GM23338 (cell line): ENCODE measurements at regions not wholly inside any gene's neighbourhood (a gene's known extent, or its start where the extent isn't known, plus 50 kb on each side); places are given as distances from the start of the nearest gene placed in this dataset.

Experiments
- ATAC-seq: fragments of 200-7000 bp; cut with Tn5 transposase; 3 replicates; pipeline ENCODE4 v1.9.1; 2020
- DNase-seq: peaks from one replicate; pipeline ENCODE4 v3.0.0-alpha.2; 2015; ENCODE audit warnings: low spot score
- H2AFZ ChIP-seq: fragments of 200-600 bp; sonication (generic); 2 replicates; pipeline ENCODE4 v1.8.0; 2016; ENCODE audit warnings: antibody characterized with exemption, mild to moderate bottlenecking, moderate library complexity
- H3F3A ChIP-seq: fragments of 200-600 bp; sonication (generic); replicated peaks from 2 replicates; pipeline ENCODE4 v1.8.0; 2017; ENCODE audit warnings: antibody characterized with exemption, mixed run types, low read depth
- H3K27ac ChIP-seq: fragments of 200-600 bp; sonication (generic); 2 replicates; pipeline ENCODE4 v1.6.1; 2016; ENCODE audit warnings: low read depth
- H3K27me3 ChIP-seq: fragments of 200-600 bp; sonication (generic); 2 replicates; pipeline ENCODE4 v1.8.0; 2016; ENCODE audit warnings: mild to moderate bottlenecking, mixed run types, moderate library complexity; ENCODE audit not compliant: insufficient read depth
- H3K36me3 ChIP-seq: fragments of 200-600 bp; sonication (generic); 2 replicates; pipeline ENCODE4 v1.8.0; 2016; ENCODE audit warnings: mild to moderate bottlenecking; ENCODE audit not compliant: insufficient read depth
- H3K4me1 ChIP-seq: fragments of 200-600 bp; sonication (generic); 2 replicates; pipeline ENCODE4 v1.8.0; 2016; ENCODE audit warnings: mild to moderate bottlenecking, moderate library complexity; ENCODE audit not compliant: insufficient read depth
- H3K4me2 ChIP-seq: fragments of 200-600 bp; sonication (generic); 2 replicates; pipeline ENCODE4 v1.7.1; 2017; ENCODE audit warnings: mixed run types
- H3K4me3 ChIP-seq: fragments of 200-600 bp; sonication (generic); 2 replicates; pipeline ENCODE4 v1.6.1; 2016; ENCODE audit warnings: mixed run types
- H3K79me2 ChIP-seq: fragments of 200-600 bp; sonication (generic); replicated peaks from 2 replicates; pipeline ENCODE4 v1.8.0; 2017; ENCODE audit warnings: mild to moderate bottlenecking; ENCODE audit not compliant: insufficient read depth
- H3K9me2 ChIP-seq: fragments of 200-600 bp; sonication (generic); 2 replicates; pipeline ENCODE4 v1.8.0; 2017; ENCODE audit not compliant: insufficient read depth
- H4K20me1 ChIP-seq: fragments of 200-600 bp; sonication (generic); replicated peaks from 2 replicates; pipeline ENCODE4 v1.8.0; 2017; ENCODE audit warnings: mild to moderate bottlenecking; ENCODE audit not compliant: insufficient read depth
- H3K27ac Mint-ChIP-seq: 2 replicates; pipeline ENCODE4 v1.8.0; 2020; ENCODE audit warnings: inconsistent platforms, mild to moderate bottlenecking, moderate library complexity, mixed read lengths
- H3K27me3 Mint-ChIP-seq: 3 replicates; pipeline ENCODE4 v1.8.0; 2022; ENCODE audit warnings: low read depth, mild to moderate bottlenecking, moderate library complexity, mixed read lengths, inconsistent platforms; ENCODE audit not compliant: insufficient read depth, poor library complexity
- H3K36me3 Mint-ChIP-seq: 3 replicates; pipeline ENCODE4 v1.8.0; 2021; ENCODE audit warnings: low read depth, mild to moderate bottlenecking, inconsistent platforms, moderate library complexity, mixed read lengths
- H3K4me1 Mint-ChIP-seq: 3 replicates; pipeline ENCODE4 v1.8.0; 2020; ENCODE audit warnings: mild to moderate bottlenecking, inconsistent platforms, mixed read lengths
- H3K4me3 Mint-ChIP-seq: 3 replicates; pipeline ENCODE4 v1.8.0; 2021; ENCODE audit warnings: moderate library complexity, mild to moderate bottlenecking, inconsistent platforms, mixed read lengths
- H3K9me3 Mint-ChIP-seq: 3 replicates; pipeline ENCODE4 v1.8.0; 2020; ENCODE audit warnings: moderate library complexity, mild to moderate bottlenecking, inconsistent platforms, mixed read lengths
- CREB1 ChIP-seq: fragments of 250-450 bp; sonication (Bioruptor Pico); IDR thresholded peaks from 2 replicates; pipeline ENCODE4 v1.5.0; 2020; ENCODE audit warnings: low read depth, mild to moderate bottlenecking, moderate library complexity
- EZH2 ChIP-seq: fragments of 200-600 bp; sonication (generic); IDR thresholded peaks from one replicate; pipeline ENCODE4 v1.8.0; 2017; ENCODE audit warnings: antibody characterized with exemption, mild to moderate bottlenecking, low read depth; ENCODE audit not compliant: unreplicated experiment
- JUNB ChIP-seq: IDR thresholded peaks from one replicate; pipeline ENCODE4 v1.6.1; 2016; ENCODE audit warnings: antibody characterized with exemption; ENCODE audit not compliant: unreplicated experiment
- NANOG ChIP-seq: IDR thresholded peaks from 2 replicates; pipeline ENCODE4 v1.6.1; 2016; ENCODE audit warnings: antibody characterized with exemption, borderline replicate concordance
- POLR2AphosphoS5 ChIP-seq: IDR thresholded peaks from 2 replicates; pipeline ENCODE4 v1.6.1; 2016; ENCODE audit warnings: antibody characterized with exemption, low read depth
- REST ChIP-seq: IDR thresholded peaks from one replicate; pipeline ENCODE4 v1.6.1; 2018; ENCODE audit warnings: antibody characterized with exemption; ENCODE audit not compliant: unreplicated experiment
- STAT1 ChIP-seq: IDR thresholded peaks from one replicate; pipeline ENCODE4 v1.6.1; 2016; ENCODE audit warnings: antibody characterized with exemption; ENCODE audit not compliant: unreplicated experiment
- ZNF114 ChIP-seq: fragments of 250-450 bp; sonication (Bioruptor Pico); IDR thresholded peaks from 2 replicates; pipeline ENCODE4 v1.5.0; 2020; ENCODE audit warnings: mild to moderate bottlenecking, moderate library complexity
- ZNF331 ChIP-seq: fragments of 250-450 bp; sonication (Bioruptor Pico); IDR thresholded peaks from 2 replicates; pipeline ENCODE4 v1.5.0; 2020; ENCODE audit warnings: low read depth, mild to moderate bottlenecking, moderate library complexity
- ZNF462 ChIP-seq: fragments of 250-450 bp; sonication (Bioruptor Pico); IDR thresholded peaks from 2 replicates; pipeline ENCODE4 v1.5.0; 2020; ENCODE audit warnings: mild to moderate bottlenecking, moderate library complexity
- TF ChIP-seq, protein P1 (sequence below), 2 experiments: fragments of 200-600 bp in 1 of 2; sonication (generic) in 1 of 2; conservative IDR thresholded peaks; 2 replicates each; pipeline versions ENCODE4 v1.5.1 to v1.6.1; 2016 to 2017; ENCODE audit warnings: antibody characterized with exemption in 2 of 2, low read depth in 2 of 2, mild to moderate bottlenecking in 2 of 2, moderate library complexity in 1 of 2

GRCh38 chr18:28801876-28802275 lies 624.9 kb upstream of the CDH2 start:
- H3K9me3 Mint-ChIP-seq: no peaks in the 10 kb centered on the region
- Histone ChIP-seq H3K4me3 (no peak overlapping the region), H3K4me1 (0 out of 2 replicates have a peak, but pooled peaks cover 7% of the 10 kb centered on the region), H3K27me3 (no peaks in the 10 kb centered on the region), H4K20me1 (no peaks in the 10 kb centered on the region), H3K79me2 (no peaks in the 10 kb centered on the region), H3F3A (no peaks in the 10 kb centered on the region), H3K4me2 (no peak overlapping the region), H3K27ac (no peak overlapping the region), H2AFZ (no peak overlapping the region), H3K9me2 (no peaks in the 10 kb centered on the region), H3K36me3 (no peaks in the 10 kb centered on the region)
- no peak overlapping the region; the same call in 1 of the 2 replicates for H3K27ac Mint-ChIP-seq
- H3K36me3 Mint-ChIP-seq: no peaks in the 10 kb centered on the region
- peaks cover 8% of the 10 kb centered on the region; the same call in 2 of the 3 replicates for H3K4me1 Mint-ChIP-seq
- no peak overlapping the region for H3K4me3 Mint-ChIP-seq
- TF ChIP-seq, protein P1, sequence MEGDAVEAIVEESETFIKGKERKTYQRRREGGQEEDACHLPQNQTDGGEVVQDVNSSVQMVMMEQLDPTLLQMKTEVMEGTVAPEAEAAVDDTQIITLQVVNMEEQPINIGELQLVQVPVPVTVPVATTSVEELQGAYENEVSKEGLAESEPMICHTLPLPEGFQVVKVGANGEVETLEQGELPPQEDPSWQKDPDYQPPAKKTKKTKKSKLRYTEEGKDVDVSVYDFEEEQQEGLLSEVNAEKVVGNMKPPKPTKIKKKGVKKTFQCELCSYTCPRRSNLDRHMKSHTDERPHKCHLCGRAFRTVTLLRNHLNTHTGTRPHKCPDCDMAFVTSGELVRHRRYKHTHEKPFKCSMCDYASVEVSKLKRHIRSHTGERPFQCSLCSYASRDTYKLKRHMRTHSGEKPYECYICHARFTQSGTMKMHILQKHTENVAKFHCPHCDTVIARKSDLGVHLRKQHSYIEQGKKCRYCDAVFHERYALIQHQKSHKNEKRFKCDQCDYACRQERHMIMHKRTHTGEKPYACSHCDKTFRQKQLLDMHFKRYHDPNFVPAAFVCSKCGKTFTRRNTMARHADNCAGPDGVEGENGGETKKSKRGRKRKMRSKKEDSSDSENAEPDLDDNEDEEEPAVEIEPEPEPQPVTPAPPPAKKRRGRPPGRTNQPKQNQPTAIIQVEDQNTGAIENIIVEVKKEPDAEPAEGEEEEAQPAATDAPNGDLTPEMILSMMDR (conservative IDR thresholded peaks at IDR 0.05; ENCODE audit: low read depth in 2 of 2): no peak
- no peak for TF ChIP-seq EZH2
- no peak for TF ChIP-seq NANOG
- no peak for TF ChIP-seq REST
- TF ChIP-seq ZNF331 (CRISPR knock-in tag): no peak
- TF ChIP-seq POLR2AphosphoS5: no peak
- TF ChIP-seq STAT1: no peak
- no peak for TF ChIP-seq JUNB
- TF ChIP-seq ZNF462 (CRISPR knock-in tag): no peak
- no peak for TF ChIP-seq ZNF114 (CRISPR knock-in tag)
- TF ChIP-seq CREB1 (CRISPR knock-in tag): no peak
- DNase-seq (no peak), ATAC-seq (no peak)
- H3K27me3 Mint-ChIP-seq: no peaks in the 10 kb centered on the region
